ENCODE measurements at regions not wholly inside any gene's neighbourhood (a gene's known extent, or its start where the extent isn't known, plus 50 kb on each side); places are given as distances from the start of the nearest gene placed in this dataset.

- TF ChIP-seq ATF4 (CRISPR knock-in tag; IDR thresholded peaks at IDR 0.05): peak in 1 of 2 experiments; percentile 79; a peak in 2 of 4 replicates
- TF ChIP-seq, protein P1, sequence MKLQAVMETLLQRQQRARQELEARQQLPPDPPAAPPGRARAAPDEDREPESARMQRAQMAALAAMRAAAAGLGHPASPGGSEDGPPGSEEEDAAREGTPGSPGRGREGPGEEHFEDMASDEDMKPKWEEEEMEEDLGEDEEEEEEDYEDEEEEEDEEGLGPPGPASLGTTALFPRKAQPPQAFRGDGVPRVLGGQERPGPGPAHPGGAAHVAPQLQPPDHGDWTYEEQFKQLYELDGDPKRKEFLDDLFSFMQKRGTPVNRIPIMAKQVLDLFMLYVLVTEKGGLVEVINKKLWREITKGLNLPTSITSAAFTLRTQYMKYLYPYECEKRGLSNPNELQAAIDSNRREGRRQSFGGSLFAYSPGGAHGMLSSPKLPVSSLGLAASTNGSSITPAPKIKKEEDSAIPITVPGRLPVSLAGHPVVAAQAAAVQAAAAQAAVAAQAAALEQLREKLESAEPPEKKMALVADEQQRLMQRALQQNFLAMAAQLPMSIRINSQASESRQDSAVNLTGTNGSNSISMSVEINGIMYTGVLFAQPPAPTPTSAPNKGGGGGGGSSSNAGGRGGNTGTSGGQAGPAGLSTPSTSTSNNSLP (IDR thresholded peaks at IDR 0.05; ENCODE audit: low read depth, low read length): peak; percentile 99
- no peak for TF ChIP-seq ZNF530 (CRISPR knock-in tag; IDR thresholded peaks at IDR 0.05; ENCODE audit: low read depth)
- TF ChIP-seq, protein P2, sequence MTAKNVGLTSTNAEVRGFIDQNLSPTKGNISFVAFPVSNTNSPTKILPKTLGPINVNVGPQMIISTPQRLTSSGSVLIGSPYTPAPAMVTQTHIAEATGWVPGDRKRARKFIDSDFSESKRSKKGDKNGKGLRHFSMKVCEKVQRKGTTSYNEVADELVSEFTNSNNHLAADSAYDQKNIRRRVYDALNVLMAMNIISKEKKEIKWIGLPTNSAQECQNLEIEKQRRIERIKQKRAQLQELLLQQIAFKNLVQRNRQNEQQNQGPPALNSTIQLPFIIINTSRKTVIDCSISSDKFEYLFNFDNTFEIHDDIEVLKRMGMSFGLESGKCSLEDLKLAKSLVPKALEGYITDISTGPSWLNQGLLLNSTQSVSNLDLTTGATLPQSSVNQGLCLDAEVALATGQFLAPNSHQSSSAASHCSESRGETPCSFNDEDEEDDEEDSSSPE (CRISPR knock-in tag; IDR thresholded peaks at IDR 0.05): no peak
- no peak for TF ChIP-seq SUZ12 (IDR thresholded peaks at IDR 0.05; ENCODE audit: low read depth, low read length)
- TF ChIP-seq, protein P3, sequence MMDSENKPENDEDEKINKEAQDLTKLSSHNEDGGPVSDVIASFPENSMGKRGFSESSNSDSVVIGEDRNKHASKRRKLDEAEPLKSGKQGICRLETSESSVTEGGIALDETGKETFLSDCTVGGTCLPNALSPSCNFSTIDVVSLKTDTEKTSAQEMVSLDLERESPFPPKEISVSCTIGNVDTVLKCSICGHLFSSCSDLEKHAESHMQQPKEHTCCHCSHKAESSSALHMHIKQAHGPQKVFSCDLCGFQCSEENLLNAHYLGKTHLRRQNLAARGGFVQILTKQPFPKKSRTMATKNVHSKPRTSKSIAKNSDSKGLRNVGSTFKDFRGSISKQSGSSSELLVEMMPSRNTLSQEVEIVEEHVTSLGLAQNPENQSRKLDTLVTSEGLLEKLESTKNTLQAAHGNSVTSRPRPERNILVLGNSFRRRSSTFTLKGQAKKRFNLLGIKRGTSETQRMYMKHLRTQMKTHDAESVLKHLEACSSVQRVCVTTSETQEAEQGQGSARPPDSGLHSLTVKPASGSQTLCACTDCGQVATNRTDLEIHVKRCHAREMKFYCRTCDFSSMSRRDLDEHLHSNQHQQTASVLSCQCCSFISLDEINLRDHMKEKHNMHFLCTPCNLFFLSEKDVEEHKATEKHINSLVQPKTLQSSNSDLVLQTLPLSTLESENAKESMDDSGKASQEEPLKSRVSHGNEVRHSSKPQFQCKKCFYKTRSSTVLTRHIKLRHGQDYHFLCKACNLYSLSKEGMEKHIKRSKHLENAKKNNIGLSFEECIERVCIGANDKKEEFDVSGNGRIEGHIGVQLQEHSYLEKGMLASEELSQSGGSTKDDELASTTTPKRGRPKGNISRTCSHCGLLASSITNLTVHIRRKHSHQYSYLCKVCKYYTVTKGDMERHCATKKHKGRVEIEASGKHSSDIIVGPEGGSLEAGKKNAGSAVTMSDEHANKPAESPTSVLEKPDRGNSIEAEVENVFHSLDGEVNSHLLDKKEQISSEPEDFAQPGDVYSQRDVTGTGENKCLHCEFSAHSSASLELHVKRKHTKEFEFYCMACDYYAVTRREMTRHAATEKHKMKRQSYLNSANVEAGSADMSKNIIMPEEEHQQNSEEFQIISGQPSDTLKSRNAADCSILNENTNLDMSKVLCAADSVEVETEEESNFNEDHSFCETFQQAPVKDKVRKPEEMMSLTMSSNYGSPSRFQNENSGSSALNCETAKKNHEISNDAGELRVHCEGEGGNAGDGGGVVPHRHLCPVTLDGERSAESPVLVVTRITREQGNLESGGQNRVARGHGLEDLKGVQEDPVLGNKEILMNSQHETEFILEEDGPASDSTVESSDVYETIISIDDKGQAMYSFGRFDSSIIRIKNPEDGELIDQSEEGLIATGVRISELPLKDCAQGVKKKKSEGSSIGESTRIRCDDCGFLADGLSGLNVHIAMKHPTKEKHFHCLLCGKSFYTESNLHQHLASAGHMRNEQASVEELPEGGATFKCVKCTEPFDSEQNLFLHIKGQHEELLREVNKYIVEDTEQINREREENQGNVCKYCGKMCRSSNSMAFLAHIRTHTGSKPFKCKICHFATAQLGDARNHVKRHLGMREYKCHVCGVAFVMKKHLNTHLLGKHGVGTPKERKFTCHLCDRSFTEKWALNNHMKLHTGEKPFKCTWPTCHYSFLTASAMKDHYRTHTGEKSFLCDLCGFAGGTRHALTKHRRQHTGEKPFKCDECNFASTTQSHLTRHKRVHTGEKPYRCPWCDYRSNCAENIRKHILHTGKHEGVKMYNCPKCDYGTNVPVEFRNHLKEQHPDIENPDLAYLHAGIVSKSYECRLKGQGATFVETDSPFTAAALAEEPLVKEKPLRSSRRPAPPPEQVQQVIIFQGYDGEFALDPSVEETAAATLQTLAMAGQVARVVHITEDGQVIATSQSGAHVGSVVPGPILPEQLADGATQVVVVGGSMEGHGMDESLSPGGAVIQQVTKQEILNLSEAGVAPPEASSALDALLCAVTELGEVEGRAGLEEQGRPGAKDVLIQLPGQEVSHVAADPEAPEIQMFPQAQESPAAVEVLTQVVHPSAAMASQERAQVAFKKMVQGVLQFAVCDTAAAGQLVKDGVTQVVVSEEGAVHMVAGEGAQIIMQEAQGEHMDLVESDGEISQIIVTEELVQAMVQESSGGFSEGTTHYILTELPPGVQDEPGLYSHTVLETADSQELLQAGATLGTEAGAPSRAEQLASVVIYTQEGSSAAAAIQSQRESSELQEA (CRISPR knock-in tag; IDR thresholded peaks at IDR 0.05; ENCODE audit: not compliant biosample characterization): no peak
- no peak; the same call in 1 of the 2 replicates for TF ChIP-seq ZNF629 (CRISPR knock-in tag; conservative IDR thresholded peaks at IDR 0.05)
- peak; percentile 41; the same call in 1 of the 2 replicates for TF ChIP-seq ZNF12 (CRISPR knock-in tag; IDR thresholded peaks at IDR 0.05)
- TF ChIP-seq ZNF263 (CRISPR knock-in tag; IDR thresholded peaks at IDR 0.05): no peak
- TF ChIP-seq SAFB2 (CRISPR knock-in tag; IDR thresholded peaks at IDR 0.05; ENCODE audit: borderline replicate concordance, low read depth): no peak
- TF ChIP-seq RXRB (CRISPR knock-in tag; IDR thresholded peaks at IDR 0.05; ENCODE audit: borderline replicate concordance): peak; percentile 78
- peak in 1 of 2 experiments; percentile 83; a peak in 2 of 4 replicates for TF ChIP-seq EP300 (IDR thresholded peaks at IDR 0.05; ENCODE audit: low read depth in 2 of 2, low read length in 2 of 2)
- TF ChIP-seq EP300 (CRISPR knock-in tag; IDR thresholded peaks at IDR 0.05; ENCODE audit: borderline replicate concordance): 0 out of 2 replicates have a peak, but pooled peaks have one; percentile 7
- TF ChIP-seq TMF1 (CRISPR knock-in tag; IDR thresholded peaks at IDR 0.05; ENCODE audit: low read depth): no peak
- TF ChIP-seq REL (CRISPR knock-in tag; conservative IDR thresholded peaks at IDR 0.05): no peak
- TF ChIP-seq SALL2 (CRISPR knock-in tag; IDR thresholded peaks at IDR 0.05): no peak; the same call in 1 of the 2 replicates
- 0 out of 2 replicates have a peak, but pooled peaks have one; percentile 40 for TF ChIP-seq KLF9 (CRISPR knock-in tag; IDR thresholded peaks at IDR 0.05; ENCODE audit: low read depth)
These were observed 63.2 kb upstream of the BMP2 start (continued) for GRCh38 chr20:6704132-6704861.
